Activated T-helper 2 cell treated with anti-CD3 and anti-CD28 coated beads, Interferon-gamma antibody, Interleukin-2, Interleukin-4, amounts not matched to agents 10 μg/mL and 5 μg/mL and 100 μg/mL, durations not matched to agents 14 hours and 24 hours and 36 hours (primary cell): ENCODE measurements at regions not wholly inside any gene's neighbourhood (a gene's known extent, or its start where the extent isn't known, plus 50 kb on each side); places are given as distances from the start of the nearest gene placed in this dataset.

ENCODE experiments used
- DNase-seq: peaks from one replicate; pipeline ENCODE4 v3.0.0; 2021; ENCODE audit warnings: low spot score
- H3K27ac Mint-ChIP-seq: one replicate; pipeline ENCODE4 v1.8.0; 2021; ENCODE audit warnings: mixed read lengths
- H3K27me3 Mint-ChIP-seq: one replicate; pipeline ENCODE4 v1.8.0; 2021; ENCODE audit warnings: low read depth, mixed read lengths
- H3K36me3 Mint-ChIP-seq: one replicate; pipeline ENCODE4 v1.8.0; 2021; ENCODE audit warnings: low read depth, mixed read lengths
- H3K4me1 Mint-ChIP-seq: one replicate; pipeline ENCODE4 v1.8.0; 2021; ENCODE audit warnings: low read depth, mixed read lengths
- H3K4me3 Mint-ChIP-seq: one replicate; pipeline ENCODE4 v1.8.0; 2021; ENCODE audit warnings: low read depth, mild to moderate bottlenecking, moderate library complexity, mixed read lengths
- H3K9me3 Mint-ChIP-seq: one replicate; pipeline ENCODE4 v1.8.0; 2021; ENCODE audit warnings: mixed read lengths
- intact Hi-C: fragments of 100-400 bp; cut with micrococcal nuclease; formaldehyde crosslinking; loops from one replicate; pipeline ENCODE4 v1.15.1; 2023

DNA sequence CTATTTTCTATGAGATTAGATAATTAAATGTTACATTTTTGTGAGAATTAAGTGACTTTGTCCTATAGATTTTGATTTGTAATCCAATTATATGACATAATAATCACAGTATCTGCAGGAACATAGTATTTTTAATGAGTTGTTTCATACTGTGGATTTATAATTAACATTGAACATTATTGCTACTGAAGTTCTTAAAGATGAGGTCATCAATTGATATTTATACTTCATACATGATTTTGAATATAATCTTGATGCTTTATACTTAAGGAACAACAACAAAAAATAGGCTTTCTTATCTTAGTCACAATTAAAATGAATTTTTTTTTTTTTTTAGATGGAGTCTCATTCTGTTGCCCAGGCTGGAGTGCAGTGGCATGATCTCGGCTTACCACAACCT, 846.6 kb downstream of the SI start:
- Mint-ChIP-seq H3K4me3 (no peak overlapping the region), H3K36me3 (no peaks in the 10 kb centered on the region), H3K4me1 (no peaks in the 10 kb centered on the region), H3K27me3 (no peaks in the 10 kb centered on the region), H3K9me3 (peaks cover 6% of the 10 kb centered on the region), H3K27ac (no peak overlapping the region)
- intact Hi-C loops = no loop called here
- no peak for DNase-seq

DNA sequence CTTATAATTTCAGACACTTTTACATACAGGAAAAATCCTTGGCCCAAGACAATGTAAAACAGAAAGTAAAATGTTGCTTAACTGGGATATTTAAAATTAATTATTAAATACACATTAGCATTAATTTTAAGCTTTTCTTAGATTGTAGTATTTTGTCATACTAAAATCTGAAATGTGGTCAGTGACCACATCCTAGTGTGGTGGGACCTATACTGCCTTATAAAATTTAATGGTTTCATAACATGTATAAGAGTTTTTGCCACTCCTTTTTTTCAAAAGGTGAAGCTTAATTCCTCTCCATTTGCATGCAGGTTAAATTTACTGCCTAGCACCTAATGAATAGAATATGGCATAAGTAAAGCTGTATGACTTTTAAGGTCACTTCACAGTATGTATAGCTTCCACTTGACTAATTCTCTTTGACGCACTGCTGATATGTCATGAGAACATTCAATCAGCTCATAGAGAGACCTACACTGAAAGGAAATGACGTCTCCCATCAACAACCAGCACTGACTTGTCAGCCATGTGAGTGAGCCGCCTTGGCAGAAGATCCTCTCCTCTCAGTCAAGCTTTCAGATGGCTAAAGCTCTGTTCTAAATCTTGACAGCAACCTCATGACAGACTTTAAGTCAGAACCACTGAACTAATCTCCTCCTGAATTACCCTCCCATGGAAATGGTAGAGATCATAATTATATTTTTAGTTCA, 847.8 kb downstream of the SI start:
- no peak for DNase-seq
- peaks cover 4% of the 10 kb centered on the region for H3K9me3 Mint-ChIP-seq
- no peaks in the 10 kb centered on the region for H3K27me3 Mint-ChIP-seq
- H3K36me3 Mint-ChIP-seq = no peaks in the 10 kb centered on the region
- no peak overlapping the region for H3K27ac Mint-ChIP-seq
- intact Hi-C loops = no loop called here
- H3K4me1 Mint-ChIP-seq = no peaks in the 10 kb centered on the region
- no peak overlapping the region for H3K4me3 Mint-ChIP-seq

DNA sequence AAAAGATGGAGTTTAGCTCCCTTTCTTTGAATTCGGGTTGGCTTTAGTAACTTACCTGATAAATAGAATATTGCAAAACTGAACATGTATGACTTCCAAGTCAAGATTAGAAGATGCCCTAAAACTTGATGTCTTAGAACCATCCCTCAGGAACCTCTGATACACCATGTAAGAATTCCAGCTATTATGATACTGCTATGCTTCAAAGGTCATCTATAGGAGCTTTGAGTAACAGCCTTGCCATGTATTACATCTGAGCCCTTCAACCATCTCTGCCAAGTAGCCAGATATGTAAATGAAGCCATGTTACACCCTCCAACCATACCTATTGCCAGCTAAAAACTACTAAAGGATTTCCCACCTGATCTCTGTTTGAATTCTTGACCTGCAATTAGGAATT, 854.2 kb downstream of the SI start:
- no peak for DNase-seq
- no peaks in the 10 kb centered on the region for H3K36me3 Mint-ChIP-seq
- H3K4me1 Mint-ChIP-seq = no peaks in the 10 kb centered on the region
- H3K9me3 Mint-ChIP-seq = peaks cover 6% of the 10 kb centered on the region
- no peaks in the 10 kb centered on the region for H3K27me3 Mint-ChIP-seq
- H3K27ac Mint-ChIP-seq = no peak overlapping the region
- intact Hi-C loops = no loop called here
- H3K4me3 Mint-ChIP-seq = no peak overlapping the region

DNA sequence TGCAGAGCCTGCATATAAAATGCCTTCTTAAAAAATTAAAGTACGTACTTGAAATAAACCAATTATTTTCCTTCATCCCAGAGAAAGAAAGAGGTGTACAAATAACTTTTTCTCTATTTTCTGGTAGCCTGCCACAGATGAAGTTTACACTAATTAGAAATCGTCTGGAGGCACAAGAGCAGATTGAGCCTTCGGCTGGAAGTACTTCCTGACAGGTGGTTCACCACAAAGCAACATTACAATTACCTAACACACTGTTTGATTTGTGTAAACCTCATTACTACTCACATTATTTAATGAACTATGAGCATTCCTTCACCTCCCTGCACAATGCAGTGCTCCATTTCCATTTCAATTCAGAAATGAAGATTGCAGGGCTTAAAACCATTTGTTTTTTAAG, 856.1 kb downstream of the SI start:
- Mint-ChIP-seq H3K4me1 (no peaks in the 10 kb centered on the region), H3K4me3 (no peak overlapping the region), H3K9me3 (peaks cover 10% of the 10 kb centered on the region), H3K27ac (no peak overlapping the region), H3K36me3 (no peaks in the 10 kb centered on the region), H3K27me3 (no peaks in the 10 kb centered on the region)
- intact Hi-C loops = no loop called here
- DNase-seq = no peak

DNA sequence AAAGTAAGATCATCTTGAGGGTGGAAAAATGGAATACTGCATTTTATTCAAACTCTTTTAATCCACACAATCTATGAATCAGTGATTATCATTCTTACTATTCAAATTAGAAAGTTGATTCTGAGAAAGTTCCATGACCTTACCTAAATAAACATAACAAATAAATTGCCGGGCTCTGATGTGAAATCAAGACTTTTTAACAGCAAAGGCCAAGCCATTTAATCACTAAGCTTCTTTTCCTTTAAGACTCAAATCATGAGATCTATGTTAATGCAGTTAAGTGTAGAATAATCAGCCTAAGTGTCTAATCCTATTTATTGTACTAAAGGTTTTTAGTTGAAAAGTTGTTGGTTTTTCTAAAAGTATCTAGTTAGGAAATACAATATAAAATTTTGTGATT, 857.0 kb downstream of the SI start:
- DNase-seq = no peak
- H3K27me3 Mint-ChIP-seq = no peaks in the 10 kb centered on the region
- H3K36me3 Mint-ChIP-seq = no peaks in the 10 kb centered on the region
- H3K4me3 Mint-ChIP-seq = no peak overlapping the region
- H3K27ac Mint-ChIP-seq = no peak overlapping the region
- H3K9me3 Mint-ChIP-seq = peaks cover 13% of the 10 kb centered on the region
- intact Hi-C loops = no loop called here
- H3K4me1 Mint-ChIP-seq = no peaks in the 10 kb centered on the region

DNA sequence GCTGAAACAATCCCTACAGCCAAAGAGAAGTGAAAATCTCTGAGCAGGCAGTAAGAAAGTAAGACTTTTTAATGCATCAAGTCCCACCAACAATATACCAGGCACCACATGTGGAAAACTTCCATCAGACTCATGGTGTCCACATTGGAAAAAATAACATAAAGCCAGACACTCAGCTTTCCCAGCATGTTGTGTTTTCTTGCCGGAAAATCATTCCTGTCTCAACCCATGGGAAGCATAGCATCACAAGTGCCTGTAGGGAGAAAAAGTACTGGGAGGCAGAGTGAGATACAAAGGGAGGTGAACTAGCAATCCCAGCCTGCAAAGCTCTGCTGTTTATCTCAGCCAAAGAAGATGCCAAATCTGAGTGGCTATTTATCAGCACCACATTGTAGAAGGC, 868.9 kb downstream of the SI start:
- DNase-seq = no peak
- intact Hi-C loops = no loop called here
- H3K9me3 Mint-ChIP-seq = peaks cover 21% of the 10 kb centered on the region
- H3K4me1 Mint-ChIP-seq = no peaks in the 10 kb centered on the region
- H3K27me3 Mint-ChIP-seq = no peaks in the 10 kb centered on the region
- H3K4me3 Mint-ChIP-seq = no peak overlapping the region
- no peaks in the 10 kb centered on the region for H3K36me3 Mint-ChIP-seq
- H3K27ac Mint-ChIP-seq = no peak overlapping the region

DNA sequence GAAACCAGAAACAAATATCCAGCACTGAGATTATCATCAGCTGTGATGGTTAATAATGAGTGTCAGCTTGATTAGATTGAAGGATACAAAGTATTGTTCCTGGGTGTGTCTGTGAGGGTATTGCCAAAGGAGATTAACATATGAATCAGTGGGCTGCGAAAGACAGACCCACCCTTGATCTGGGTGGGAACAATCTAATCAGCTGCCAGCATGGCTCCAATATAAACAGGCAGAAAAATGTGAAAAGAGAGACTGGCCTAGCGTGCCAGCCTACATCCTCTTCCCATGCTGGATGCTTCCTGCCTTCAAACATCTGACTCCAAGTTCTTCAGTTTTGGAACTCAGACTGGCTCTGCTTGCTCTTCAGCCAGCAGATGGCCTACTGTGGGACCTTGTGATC, 869.5 kb downstream of the SI start:
- Mint-ChIP-seq H3K36me3 (no peaks in the 10 kb centered on the region), H3K4me1 (no peaks in the 10 kb centered on the region), H3K4me3 (no peak overlapping the region), H3K9me3 (peaks cover 21% of the 10 kb centered on the region), H3K27me3 (no peaks in the 10 kb centered on the region), H3K27ac (no peak overlapping the region)
- intact Hi-C loops = no loop called here
- no peak for DNase-seq

DNA sequence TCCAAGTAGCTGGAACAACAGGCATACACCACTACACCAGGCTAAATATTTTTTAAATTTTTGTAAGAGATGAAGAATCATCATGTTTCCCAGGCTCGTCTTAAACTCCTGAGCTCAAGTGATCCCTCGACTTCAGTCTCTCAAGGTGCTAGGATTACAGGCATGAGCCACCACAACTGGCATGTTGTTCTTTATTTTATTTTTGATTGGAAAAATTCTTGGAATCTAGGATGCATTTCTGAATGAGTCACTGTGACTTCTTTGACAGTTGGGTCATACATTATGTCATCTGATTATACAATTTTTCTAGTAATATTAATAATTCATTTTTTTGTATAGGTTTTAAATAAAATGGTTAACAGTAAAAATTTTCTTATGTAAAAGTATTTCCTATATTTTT, 870.2 kb downstream of the SI start:
- Mint-ChIP-seq H3K4me3 (no peak overlapping the region), H3K9me3 (peaks cover 23% of the 10 kb centered on the region), H3K27ac (no peak overlapping the region), H3K36me3 (no peaks in the 10 kb centered on the region), H3K4me1 (no peaks in the 10 kb centered on the region), H3K27me3 (no peaks in the 10 kb centered on the region)
- DNase-seq = no peak
- intact Hi-C loops = no loop called here

DNA sequence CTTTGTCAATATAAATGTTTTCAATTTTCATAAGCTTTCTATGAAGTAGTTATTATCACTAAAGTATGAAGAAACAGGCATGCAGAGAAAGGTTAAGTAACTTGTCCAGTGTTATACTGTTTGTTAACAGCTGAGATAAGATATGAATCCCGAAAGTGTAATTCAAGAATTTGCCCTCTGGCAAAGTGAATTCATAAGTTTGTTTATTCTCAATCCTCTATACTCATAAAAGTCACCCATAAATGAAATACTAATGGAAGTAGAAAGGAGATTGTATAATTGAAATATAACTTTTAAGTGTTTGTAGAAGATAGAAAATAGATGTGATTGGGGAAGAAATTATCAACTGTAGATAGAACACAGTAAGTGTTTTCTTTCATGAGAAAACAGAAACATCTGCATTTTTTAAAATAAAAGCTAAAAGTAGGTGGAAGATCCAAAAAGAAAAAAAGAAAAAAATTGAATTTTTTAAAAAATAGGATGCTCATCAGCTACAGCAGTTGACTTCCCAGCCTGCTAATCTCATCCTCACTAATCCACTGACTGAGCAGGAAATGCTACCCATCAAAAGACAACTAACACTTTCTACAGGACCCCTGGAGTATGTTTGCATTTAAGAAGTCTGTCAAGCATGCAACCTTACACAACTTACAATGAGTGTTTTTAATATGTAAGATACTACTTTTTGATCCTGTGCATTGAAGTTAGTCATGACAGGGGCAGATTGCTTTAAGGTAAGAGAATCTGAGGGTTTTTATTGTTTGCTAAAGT, 878.1 kb downstream of the SI start:
- Mint-ChIP-seq H3K36me3 (no peaks in the 10 kb centered on the region), H3K4me3 (no peak overlapping the region), H3K27me3 (no peaks in the 10 kb centered on the region), H3K4me1 (no peaks in the 10 kb centered on the region), H3K9me3 (peaks cover 12% of the 10 kb centered on the region), H3K27ac (no peak overlapping the region)
- intact Hi-C loops = no loop called here
- no peak for DNase-seq

DNA sequence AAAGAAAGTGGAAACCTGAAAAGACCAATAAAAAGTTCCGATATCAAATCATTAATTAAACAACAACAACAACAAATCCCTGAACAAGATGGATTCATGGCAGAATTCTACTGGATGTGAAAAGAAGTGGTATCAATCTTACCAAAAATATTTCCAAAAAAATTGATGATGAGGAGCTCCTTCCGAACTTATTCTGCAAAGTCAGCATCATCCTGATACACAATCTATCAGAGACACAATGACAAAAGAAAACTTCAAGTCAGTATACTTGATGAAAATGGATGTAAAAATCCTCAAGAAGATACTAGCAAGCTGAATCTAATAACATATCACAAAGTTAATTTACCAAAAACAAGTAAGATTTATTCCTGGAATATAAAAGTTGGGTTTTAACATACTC, 881.8 kb downstream of the SI start:
- Mint-ChIP-seq H3K4me1 (no peaks in the 10 kb centered on the region), H3K9me3 (peaks cover 11% of the 10 kb centered on the region), H3K27me3 (no peaks in the 10 kb centered on the region), H3K36me3 (no peaks in the 10 kb centered on the region), H3K4me3 (no peak overlapping the region), H3K27ac (no peak overlapping the region)
- intact Hi-C loops = no loop called here
- DNase-seq = no peak

DNA sequence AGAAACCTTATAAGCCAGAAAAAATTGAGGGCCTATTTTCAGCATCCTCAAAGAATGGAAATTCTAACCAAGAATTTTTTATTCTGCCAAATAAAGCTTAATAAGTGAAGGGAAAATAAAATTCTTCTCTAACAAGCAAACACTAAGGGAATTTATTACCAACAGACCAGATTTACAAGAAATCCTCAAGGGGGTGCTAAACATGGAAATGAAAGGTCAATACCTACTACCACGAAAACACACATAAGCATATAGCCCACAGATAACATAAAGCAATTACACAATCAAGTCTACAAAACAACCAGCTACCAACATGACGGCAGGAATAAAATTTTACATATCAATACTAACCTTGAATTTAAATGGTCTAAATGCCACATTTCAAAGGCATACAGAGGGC, 883.5 kb downstream of the SI start:
- no peaks in the 10 kb centered on the region for H3K36me3 Mint-ChIP-seq
- DNase-seq = no peak
- H3K4me3 Mint-ChIP-seq = no peak overlapping the region
- intact Hi-C loops = no loop called here
- peaks cover 7% of the 10 kb centered on the region for H3K9me3 Mint-ChIP-seq
- H3K27ac Mint-ChIP-seq = no peak overlapping the region
- no peaks in the 10 kb centered on the region for H3K27me3 Mint-ChIP-seq
- H3K4me1 Mint-ChIP-seq = no peaks in the 10 kb centered on the region

DNA sequence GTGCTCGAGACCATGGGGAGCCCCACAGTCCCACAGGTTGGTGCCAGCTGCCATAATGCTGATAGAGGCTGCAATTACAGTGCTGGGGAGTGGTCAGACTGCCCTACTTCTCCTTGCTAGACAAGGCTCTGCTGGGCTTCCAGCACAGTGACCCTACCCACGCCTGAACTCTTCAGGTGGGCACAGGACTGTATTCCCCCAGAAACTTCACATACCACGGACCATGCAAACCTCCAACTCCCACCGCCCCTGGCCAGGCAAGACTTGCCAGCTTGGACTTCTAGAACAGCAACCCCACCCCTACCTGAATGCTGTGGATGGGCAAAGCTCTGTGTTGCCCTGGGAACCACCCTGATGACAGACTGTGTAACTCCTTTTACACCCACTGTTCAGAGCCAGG, 885.3 kb downstream of the SI start:
- Mint-ChIP-seq H3K9me3 (peaks cover 7% of the 10 kb centered on the region), H3K27me3 (no peaks in the 10 kb centered on the region), H3K36me3 (no peaks in the 10 kb centered on the region), H3K4me3 (no peak overlapping the region), H3K4me1 (no peaks in the 10 kb centered on the region), H3K27ac (no peak overlapping the region)
- intact Hi-C loops = no loop called here
- no peak for DNase-seq

DNA sequence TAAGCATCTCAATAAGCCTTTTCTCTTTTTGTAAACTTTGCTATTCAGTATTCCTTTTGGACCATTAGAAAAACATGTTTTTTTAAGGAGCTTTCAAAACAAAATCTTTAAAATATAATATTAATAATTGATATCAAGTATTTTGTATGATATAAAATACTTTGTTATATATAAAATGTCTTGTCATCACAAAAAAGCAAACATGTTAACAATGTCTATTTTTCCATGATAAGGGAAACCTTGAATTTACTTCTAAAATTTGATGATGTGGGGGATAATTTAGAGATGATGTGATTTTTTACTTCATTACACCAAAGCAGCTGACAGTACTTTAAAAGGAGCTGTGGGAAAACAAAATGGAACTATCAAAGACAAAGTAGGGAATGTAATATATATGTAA, 887.7 kb downstream of the SI start:
- no peaks in the 10 kb centered on the region for H3K36me3 Mint-ChIP-seq
- H3K4me1 Mint-ChIP-seq = no peaks in the 10 kb centered on the region
- no peak overlapping the region for H3K4me3 Mint-ChIP-seq
- H3K27me3 Mint-ChIP-seq = no peaks in the 10 kb centered on the region
- H3K27ac Mint-ChIP-seq = no peak overlapping the region
- H3K9me3 Mint-ChIP-seq = peaks cover 10% of the 10 kb centered on the region
- intact Hi-C loops = no loop called here
- DNase-seq = no peak
